ENCODE measurements at regions not wholly inside any gene's neighbourhood (a gene's known extent, or its start where the extent isn't known, plus 50 kb on each side); places are given as distances from the start of the nearest gene placed in this dataset.
"Not testable (repeated sequence)": the region's sequence is repeated elsewhere in the genome, so short reads cannot be mapped to it uniquely, and the experiment has no call there.

DNA sequence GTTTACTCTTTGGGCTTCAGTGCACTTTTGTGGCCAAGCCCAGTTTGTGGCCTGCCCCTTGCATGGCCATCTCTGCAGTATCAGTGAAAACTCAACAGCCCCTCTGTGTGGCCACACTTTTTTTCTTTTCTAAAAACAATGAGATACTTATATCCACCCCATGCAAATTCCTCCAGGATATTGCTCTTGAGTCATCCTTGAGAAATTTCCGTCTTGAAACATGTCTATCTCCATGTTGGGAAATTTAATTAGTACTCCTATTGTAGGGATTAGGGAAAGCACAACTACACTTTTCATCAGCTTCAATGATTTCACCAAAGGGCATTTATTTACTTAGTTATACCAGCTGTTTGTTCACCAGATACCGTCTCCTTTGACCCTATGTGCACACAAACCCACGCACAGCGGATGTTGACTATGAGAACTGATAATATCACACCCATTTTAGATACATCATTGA, 993.1 kb downstream of the TSN start:
- no peak for DNase-seq

DNA sequence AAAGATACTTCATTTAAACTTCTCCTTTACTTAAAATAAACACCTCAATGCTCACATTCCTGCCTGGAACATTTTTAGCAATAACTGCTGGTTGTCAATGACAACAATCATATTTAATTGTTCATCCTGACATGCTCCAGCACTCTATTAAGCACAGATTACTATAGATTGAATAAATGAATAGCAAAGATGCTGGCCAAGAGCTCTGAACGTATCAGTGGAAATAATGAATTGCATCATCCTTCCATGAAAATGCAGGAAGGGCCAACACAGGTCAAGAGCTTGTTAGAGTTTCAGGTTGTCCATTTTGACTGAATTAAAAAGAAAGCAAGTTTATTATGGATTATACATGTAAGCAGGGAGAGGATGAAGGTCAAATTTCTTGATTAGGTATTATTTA, 994.0 kb downstream of the TSN start:
- no peak for DNase-seq

DNA sequence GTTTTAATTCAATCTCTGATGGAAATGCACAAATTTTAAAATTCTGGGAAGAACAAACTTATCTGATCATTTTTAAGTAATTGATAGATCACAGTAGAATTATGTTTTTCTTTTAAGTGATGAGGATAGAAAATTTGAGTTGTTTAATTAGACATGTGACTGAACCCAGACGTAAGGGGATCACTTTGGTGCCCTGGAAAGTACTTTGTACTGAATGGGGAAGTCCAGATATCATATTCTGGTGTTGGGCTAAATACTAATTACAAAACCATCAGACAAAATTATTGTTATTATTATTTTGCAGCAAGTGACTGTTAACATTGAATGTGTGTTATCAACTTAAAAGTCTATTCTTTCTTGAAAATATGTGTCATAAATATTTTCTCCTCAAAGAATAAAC, 994.6 kb downstream of the TSN start:
- no peak for DNase-seq

- no peak for DNase-seq
These were observed 995.4 kb downstream of the TSN start for GRCh38 chr2:122750808-122751207.

DNA sequence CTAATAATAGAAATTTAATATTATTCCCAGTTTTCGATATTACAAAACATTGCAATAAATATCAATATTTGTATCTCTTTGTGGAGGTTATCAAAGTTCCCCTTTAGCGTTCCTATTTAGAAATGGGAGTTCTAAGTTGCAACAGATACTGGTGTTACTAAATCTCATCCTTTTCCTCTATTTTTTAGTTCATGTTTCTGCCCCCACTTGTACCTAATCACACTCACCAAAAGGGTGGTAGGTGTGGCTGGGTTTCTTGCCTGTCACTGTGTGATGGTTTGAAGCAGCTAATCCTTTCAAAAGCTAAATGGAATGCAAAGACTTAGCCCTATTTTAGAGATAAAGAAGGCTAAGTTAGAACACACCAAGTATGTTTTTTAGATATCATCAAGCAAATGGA, 997.9 kb downstream of the TSN start:
- no peak for DNase-seq

DNA sequence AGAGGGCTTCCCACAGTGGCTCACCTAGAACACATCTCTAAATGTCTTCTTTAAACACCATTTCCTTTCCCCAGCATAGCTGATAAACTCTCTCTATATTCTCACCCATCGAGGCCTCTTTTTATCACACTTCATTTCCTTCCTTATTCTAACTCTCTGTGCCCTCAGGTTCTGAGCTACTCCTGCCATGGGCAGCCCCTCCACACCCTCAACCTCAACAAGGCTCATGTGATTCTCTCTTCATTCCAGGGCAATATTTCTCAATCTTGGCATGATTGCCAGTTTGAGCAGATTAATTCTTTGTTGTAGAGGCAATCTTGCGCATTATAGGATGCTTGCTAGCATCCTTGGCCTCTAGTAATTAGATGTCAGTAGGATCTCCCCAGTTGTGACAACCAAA, 999.1 kb downstream of the TSN start:
- no peak for DNase-seq

GRCh38 chr2:122755281-122755780, 999.9 kb downstream of the TSN start:
- DNase-seq, result no peak

GRCh38 chr2:122758967-122759366, 1003.5 kb downstream of the TSN start:
- DNase-seq, result no peak

GRCh38 chr2:122764014-122764413, 1008.6 kb downstream of the TSN start:
- no peak for DNase-seq

- no peak for DNase-seq
These were observed 1024.8 kb downstream of the TSN start for GRCh38 chr2:122780251-122780650.

GRCh38 chr2:122794100-122794499, 1038.6 kb downstream of the TSN start:
- no peak for DNase-seq

GRCh38 chr2:122795763-122796162, 1040.3 kb downstream of the TSN start:
- no peak for DNase-seq

DNA sequence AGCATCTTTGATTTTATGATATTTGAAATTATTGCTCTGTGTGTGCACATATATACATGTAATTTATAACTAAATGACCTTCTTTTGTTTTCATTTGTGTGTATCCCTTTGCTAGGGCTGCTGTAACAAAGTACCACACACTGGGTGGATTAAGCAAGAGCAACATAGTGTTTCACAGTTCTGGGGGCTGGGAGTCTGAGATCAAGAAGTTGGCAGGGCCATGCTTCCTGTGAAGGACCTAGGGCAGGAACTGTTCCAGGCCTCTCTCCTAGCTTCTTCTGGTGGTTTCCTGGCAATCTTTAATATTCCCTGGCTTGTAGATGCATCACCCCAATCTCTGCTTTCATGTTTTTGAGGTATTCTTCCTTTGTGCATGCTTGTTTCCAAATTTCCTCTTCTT, 1043.9 kb downstream of the TSN start:
- no peak for DNase-seq

- DNase-seq, result no peak
These were observed 1045.3 kb downstream of the TSN start for GRCh38 chr2:122800781-122801180.

- DNase-seq, result no peak
These were observed 1049.0 kb downstream of the TSN start for GRCh38 chr2:122804494-122804893.

DNA sequence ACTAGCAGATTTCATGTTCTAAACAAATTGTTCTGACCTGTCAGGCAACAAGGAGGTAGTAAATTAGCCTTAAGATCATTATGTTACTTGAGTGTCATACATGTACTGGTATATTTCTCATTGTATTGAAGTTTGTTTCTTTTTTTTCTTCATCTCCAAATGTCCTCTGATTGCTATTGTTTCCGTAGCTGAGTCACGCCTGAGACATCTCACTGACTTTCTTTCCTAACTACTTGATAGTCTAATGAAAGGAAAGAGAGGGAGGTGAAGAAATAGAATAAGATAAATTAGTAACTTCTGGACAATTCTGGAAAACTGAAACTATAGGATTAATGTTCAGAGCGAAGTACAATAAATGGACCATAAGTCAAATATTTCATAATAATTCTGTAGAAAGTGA, 1049.9 kb downstream of the TSN start:
- no peak for DNase-seq

DNA sequence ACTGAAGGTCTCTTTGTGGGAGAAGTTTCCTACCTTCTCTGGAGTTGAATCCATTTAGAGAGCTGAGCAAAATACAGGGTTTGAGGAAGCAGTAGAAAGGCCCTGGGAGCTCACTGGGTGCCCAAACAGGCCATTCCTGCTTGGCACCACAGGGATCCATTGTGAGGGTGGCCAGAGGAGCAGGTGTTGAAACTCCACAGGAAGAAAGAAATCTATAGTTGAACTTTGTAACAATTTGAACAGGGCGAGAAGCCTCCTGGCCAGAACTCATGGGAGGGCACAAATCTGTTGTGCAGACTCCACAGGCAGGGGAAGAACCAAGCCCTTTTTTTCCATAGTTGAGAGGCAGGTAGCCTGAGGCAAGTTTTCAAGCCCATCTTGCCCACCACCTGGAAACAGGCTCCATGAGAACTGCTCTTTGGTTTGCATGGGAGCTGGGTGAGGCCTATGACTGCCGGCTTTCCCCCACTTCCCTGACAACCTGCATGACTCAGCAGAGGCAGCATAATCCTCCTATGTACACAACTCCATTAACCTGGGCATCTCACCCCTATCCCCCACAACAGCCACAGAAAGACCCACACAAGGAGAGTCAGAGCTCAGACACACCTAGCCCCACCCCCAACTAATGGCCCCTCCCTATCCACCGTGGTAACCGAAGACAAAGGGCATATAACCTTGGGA, 1053.0 kb downstream of the TSN start:
- no peak for DNase-seq

DNA sequence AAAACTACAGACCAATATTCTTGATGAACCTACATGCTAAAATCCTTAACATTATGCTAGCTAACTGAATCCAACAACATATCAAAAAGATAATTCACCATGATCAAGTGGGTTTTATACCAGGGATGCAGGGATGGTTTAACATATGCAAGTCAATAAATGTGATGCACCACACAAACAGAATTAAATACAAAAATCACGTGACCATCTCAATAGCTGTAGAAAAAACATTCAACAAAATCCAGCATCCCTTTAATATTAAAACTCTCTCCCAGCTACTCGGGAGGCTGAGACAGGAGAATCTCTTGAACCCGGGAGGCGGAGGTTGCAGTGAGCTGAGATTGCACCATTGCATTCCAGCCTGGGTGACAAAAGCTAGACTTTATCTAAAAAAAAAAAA, 1056.8 kb downstream of the TSN start:
- not testable (repeated sequence) for DNase-seq

DNA sequence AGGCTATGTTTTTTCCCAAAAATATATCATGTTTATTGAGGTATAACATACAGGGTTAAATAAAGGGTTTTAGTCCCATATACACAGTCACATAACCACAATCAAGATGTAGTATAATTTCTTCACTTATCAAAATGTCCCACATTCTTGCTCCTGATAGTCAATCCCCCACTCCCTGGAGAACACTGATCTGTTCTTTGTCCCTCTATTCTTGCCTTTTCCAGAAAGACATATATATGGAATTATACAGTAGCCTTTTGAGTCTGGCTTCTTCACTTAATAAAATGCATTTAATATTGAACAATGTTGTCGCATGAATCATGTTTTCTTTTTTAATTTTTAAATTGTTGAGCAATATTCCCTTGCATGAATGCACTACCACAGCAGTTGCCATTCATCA, 1059.7 kb downstream of the TSN start:
- DNase-seq, result no peak

- DNase-seq, result no peak
These were observed 1061.4 kb downstream of the TSN start for GRCh38 chr2:122816803-122817202.

DNA sequence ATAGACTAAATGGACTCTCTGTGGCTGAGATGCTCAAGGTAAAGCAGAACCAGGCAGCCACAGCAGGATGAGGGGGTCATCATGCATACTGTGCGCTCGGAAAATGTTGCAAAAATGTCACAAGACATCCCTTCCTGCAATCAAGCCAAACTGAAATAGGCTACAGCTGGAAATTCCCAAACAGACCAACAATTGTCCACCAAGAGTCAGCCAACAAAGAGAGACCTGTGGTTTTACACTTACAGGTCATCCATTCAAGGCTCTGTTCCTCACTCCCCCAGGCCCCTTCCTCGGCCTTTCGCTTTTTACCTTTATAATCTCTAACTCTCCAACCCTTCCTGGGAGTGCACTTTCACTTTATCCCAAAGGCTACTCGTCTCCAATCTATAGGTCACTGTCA, 1066.9 kb downstream of the TSN start:
- no peak for DNase-seq

DNA sequence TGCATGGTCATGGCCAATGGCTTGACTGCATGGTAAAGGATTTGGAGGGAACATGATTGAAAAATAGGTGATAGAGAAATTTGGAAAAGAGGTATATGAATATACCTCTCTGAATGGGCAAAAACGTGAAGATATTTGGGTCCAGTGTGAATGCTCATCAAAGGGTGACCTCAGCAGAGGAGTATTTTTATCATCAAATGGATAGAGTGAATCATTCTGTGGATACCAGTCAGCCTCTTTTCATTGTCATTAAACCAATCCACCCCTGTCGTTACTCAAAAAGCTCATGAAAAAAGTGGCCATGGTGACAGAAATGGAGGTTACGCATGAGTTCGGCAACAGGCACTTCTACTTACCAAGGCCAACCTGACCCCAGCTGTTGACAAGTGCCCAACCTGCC, 1074.7 kb downstream of the TSN start:
- no peak for DNase-seq

DNA sequence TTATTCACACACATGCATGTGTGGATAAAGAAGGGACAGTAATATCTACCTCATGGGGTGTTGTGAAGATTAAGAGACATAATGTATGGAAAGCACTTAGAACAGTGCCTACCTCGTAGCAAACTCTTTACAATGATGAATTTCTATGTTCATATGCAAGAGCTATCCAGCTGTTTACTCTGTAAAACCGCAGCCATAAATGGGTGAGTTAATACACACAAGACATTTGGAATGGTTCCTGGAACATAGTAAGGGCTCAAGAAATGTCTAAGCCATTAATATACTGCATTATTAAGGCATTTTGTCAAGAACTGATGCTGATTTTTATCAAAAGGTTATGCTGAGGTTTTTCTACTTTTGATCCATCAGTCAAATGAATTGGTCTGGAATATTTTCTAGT, 1076.2 kb downstream of the TSN start:
- DNase-seq, result no peak

DNA sequence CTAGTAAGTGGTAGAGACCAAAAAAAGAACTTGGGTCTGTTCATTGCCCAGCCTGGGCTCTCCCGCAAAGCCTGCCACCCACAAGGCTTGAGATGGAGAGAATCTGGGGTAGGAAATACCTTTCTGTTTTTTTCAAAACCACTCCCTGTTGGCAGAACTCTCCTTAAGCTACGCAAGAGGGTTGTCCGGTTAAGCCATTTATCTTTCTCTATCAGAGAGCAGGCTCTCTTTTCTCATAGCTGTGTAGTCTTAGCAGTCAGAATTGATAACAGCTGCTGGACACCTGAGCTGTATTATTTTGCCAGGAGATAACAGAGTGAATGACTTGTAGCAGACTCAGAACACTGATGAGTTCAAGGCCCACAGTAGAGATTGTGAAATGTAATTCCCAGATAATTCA, 1088.1 kb downstream of the TSN start:
- DNase-seq, result no peak

DNA sequence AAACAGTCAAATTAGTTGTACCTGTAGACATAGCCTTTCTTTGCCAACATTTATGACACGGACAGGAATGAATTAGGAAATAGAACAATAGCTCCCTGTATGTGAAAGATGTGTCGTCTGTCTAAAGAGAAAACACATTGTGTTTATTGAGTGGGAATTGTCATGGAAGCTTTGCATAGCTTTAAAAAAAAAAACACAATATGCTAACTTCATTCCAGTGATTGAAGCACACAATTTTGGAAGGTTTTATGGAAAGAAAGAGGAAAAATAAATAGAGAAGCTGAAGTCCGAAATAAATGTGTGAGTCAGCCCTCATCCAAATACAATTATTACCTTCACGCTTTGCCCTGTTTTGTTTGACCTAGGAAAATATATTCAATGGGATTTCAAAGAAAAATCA, 1095.7 kb downstream of the TSN start:
- DNase-seq, result no peak

Data from RPMI8226 (cell line).